RWPE1 (cell line): ENCODE measurements at regions not wholly inside any gene's neighbourhood (a gene's known extent, or its start where the extent isn't known, plus 50 kb on each side); places are given as distances from the start of the nearest gene placed in this dataset.
"Not testable (repeated sequence)": the region's sequence is repeated elsewhere in the genome, so short reads cannot be mapped to it uniquely, and the experiment has no call there.

ENCODE experiments used
- CTCF ChIA-PET: fragments of 350-600 bp; sonication (Branson Sonifier 250); formaldehyde crosslinking; extraction: SDS; loops from one replicate; lab custom pipeline; 2021; lab: Yijun Ruan, JAX
- POLR2A ChIA-PET: fragments of 400-600 bp; formaldehyde crosslinking; extraction: SDS; loops from one replicate; lab custom pipeline; 2020; ENCODE audit warnings: antibody characterized with exemption; ENCODE audit not compliant: low non-redundant PET; lab: Yijun Ruan, JAX
- DNase-seq: peaks from one replicate; pipeline ENCODE4 v3.0.0; 2012; ENCODE audit warnings: low spot score
- H3K27ac ChIP-seq: fragments of 450-650 bp; 2 replicates; pipeline ENCODE4 v1.5.1; 2017
- TF ChIP-seq, protein P1 (sequence below): fragments of 450-650 bp; conservative IDR thresholded peaks from 2 replicates; pipeline ENCODE4 v1.5.1; 2017; ENCODE audit warnings: low read depth, mild to moderate bottlenecking

GRCh38 chr1:80533093-80533492, 1267.6 kb upstream of the ADGRL2 start:
- ChIA-PET CTCF (no interaction called here), POLR2A (no interaction called here)
- TF ChIP-seq, protein P1, sequence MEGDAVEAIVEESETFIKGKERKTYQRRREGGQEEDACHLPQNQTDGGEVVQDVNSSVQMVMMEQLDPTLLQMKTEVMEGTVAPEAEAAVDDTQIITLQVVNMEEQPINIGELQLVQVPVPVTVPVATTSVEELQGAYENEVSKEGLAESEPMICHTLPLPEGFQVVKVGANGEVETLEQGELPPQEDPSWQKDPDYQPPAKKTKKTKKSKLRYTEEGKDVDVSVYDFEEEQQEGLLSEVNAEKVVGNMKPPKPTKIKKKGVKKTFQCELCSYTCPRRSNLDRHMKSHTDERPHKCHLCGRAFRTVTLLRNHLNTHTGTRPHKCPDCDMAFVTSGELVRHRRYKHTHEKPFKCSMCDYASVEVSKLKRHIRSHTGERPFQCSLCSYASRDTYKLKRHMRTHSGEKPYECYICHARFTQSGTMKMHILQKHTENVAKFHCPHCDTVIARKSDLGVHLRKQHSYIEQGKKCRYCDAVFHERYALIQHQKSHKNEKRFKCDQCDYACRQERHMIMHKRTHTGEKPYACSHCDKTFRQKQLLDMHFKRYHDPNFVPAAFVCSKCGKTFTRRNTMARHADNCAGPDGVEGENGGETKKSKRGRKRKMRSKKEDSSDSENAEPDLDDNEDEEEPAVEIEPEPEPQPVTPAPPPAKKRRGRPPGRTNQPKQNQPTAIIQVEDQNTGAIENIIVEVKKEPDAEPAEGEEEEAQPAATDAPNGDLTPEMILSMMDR: no peak
- H3K27ac ChIP-seq: no peak overlapping the region
- no peak for DNase-seq

- TF ChIP-seq, protein P1: no peak
- ChIA-PET POLR2A (no interaction called here), CTCF (no interaction called here)
- H3K27ac ChIP-seq: no peak overlapping the region
- no peak for DNase-seq
Observed at GRCh38 chr1:80531182-80531581, 1269.6 kb upstream of the ADGRL2 start.

DNA sequence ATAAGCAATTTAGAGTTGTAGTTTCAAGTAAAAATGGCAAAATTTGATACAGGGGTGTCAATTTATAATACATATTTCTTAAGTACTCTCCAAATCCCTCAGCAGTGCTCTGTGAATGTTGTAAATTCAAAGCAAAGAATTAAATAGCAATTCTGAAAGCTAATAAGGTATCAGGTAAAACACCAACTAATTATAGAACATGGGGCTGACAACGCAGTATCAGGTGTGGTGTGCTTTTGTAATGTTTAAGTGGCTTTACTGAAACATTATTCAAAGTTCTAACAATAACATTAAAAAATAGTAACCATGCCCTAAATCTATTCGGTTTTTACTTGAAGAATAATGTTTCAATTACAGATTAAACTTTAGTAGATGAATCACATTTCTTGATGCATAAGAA, 1271.2 kb upstream of the ADGRL2 start:
- POLR2A ChIA-PET: no interaction called here
- TF ChIP-seq, protein P1: no peak
- H3K27ac ChIP-seq: no peak overlapping the region
- no peak for DNase-seq
- CTCF ChIA-PET: interaction anchor here (0.6 kb wide), 1 partner anchor 753 kb away, joined by 3 read pairs; no protein-coding TSS in a partner anchor

DNA sequence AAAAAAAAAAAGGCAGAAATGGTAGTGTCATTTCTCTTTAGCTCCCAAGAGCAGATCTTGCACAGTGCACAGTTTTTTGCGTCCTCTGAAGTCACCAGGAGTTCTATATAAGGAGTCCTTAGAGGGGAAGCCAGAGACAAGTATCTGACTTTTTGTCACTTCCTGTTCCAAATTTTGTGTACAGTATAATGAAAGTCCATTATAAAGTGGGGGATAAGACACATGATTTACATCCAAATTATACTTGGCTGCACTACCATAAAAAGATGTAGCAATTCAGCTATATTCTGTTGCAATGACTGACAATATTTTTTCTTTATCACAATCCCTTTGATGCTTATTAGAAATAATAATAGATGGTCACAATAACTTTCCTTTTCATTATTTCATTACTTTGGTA, 1276.9 kb upstream of the ADGRL2 start:
- TF ChIP-seq, protein P1: no peak
- no peak for DNase-seq
- no peak overlapping the region for H3K27ac ChIP-seq
- ChIA-PET POLR2A (no interaction called here), CTCF (no interaction called here)

DNA sequence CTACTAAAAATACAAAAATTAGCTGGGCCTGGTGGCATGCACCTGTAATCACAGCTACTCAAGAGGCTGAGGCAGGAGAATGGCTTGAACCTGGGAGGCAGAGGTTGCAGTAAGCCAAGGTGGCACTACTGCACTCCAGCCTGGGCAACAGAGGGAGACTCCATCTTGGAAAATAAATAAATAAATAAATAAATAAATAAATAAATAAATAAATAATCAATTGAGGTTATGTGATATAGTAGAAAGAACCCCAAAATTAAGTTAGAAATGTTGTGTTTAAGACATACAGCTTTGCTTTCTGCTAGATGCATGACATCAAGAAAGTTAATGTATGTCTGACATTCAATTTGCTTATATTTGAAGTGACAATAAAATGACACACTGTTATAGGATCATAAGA, 1277.7 kb upstream of the ADGRL2 start:
- H3K27ac ChIP-seq, POLR2A ChIA-PET, DNase-seq, CTCF ChIA-PET: not testable (repeated sequence)

DNA sequence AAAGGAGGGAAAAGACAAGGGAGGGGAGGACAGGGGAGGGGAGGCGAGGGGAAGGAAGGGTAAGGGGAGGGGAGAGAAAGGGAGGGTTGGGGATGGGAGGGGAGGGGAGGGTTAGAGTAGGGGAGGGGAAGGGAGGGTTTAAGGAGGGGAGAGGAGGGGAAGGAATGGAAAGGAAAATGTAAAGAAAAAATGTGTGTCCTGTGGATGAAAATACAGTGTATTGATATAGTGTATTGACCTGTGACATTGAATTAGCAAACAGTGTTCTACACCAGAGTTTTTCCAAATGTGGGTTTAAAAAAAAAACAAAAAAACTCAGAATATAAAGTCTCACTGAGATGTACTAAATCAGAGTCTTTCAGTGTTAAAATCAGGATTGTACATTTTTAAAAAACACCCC, 1279.8 kb upstream of the ADGRL2 start:
- ChIA-PET POLR2A (no interaction called here), CTCF (interaction anchor here (0.7 kb wide), 1 partner anchor 77 kb away, joined by 3 read pairs; no protein-coding TSS in a partner anchor)
- TF ChIP-seq, protein P1: no peak
- no peak overlapping the region for H3K27ac ChIP-seq
- no peak for DNase-seq

GRCh38 chr1:80517062-80517461, 1283.7 kb upstream of the ADGRL2 start:
- CTCF ChIA-PET: no interaction called here
- POLR2A ChIA-PET: no interaction called here
- no peak overlapping the region for H3K27ac ChIP-seq
- DNase-seq: no peak
- TF ChIP-seq, protein P1: no peak
